Hepatocyte (in vitro differentiated cells): ENCODE measurements at regions not wholly inside any gene's neighbourhood (a gene's known extent, or its start where the extent isn't known, plus 50 kb on each side); places are given as distances from the start of the nearest gene placed in this dataset.

ENCODE experiments used
- DNase-seq: peaks from one replicate; pipeline ENCODE4 v3.0.0-alpha.2; 2016; ENCODE audit warnings: low spot score
- H2AFZ ChIP-seq: fragments of 200-600 bp; sonication (generic); 2 replicates; pipeline ENCODE4 v1.6.0; 2016; ENCODE audit warnings: antibody characterized with exemption, mild to moderate bottlenecking
- H3K27ac ChIP-seq: fragments of 200-600 bp; sonication (generic); 2 replicates; pipeline ENCODE4 v1.5.1; 2016; ENCODE audit warnings: mild to moderate bottlenecking
- H3K27me3 ChIP-seq: fragments of 200-600 bp; sonication (generic); 2 replicates; pipeline ENCODE4 v1.6.1; 2016
- H3K36me3 ChIP-seq: fragments of 200-600 bp; sonication (generic); replicated peaks from 2 replicates; pipeline ENCODE4 v1.5.1; 2016; ENCODE audit warnings: low read depth; ENCODE audit not compliant: insufficient read depth
- H3K4me1 ChIP-seq: fragments of 200-600 bp; sonication (generic); 2 replicates; pipeline ENCODE4 v1.5.1; 2016; ENCODE audit warnings: mild to moderate bottlenecking, moderate library complexity; ENCODE audit not compliant: insufficient read depth
- H3K4me2 ChIP-seq: fragments of 200-600 bp; sonication (generic); 2 replicates; pipeline ENCODE4 v1.6.0; 2016
- H3K4me3 ChIP-seq: fragments of 200-600 bp; sonication (generic); 2 replicates; pipeline ENCODE4 v1.5.1; 2016; ENCODE audit warnings: mild to moderate bottlenecking
- H3K79me2 ChIP-seq: fragments of 200-600 bp; sonication (generic); 2 replicates; pipeline ENCODE4 v1.6.0; 2017; ENCODE audit warnings: mild to moderate bottlenecking
- H3K9me2 ChIP-seq: fragments of 200-600 bp; sonication (generic); replicated peaks from 2 replicates; pipeline ENCODE4 v1.6.0; 2017; ENCODE audit warnings: mild to moderate bottlenecking; ENCODE audit not compliant: insufficient read depth
- H3K9me3 ChIP-seq: fragments of 200-600 bp; sonication (generic); 2 replicates; pipeline ENCODE4 v1.5.1; 2016; ENCODE audit warnings: low read depth, mild to moderate bottlenecking
- H4K20me1 ChIP-seq: fragments of 200-600 bp; sonication (generic); 2 replicates; pipeline ENCODE4 v1.6.0; 2016; ENCODE audit warnings: mild to moderate bottlenecking; ENCODE audit not compliant: insufficient read depth, poor library complexity, severe bottlenecking
- CTCF ChIP-seq: fragments of 200-600 bp; sonication (generic); IDR thresholded peaks from 2 replicates; pipeline ENCODE4 v1.5.1; 2016; ENCODE audit warnings: antibody characterized with exemption, mild to moderate bottlenecking; ENCODE audit not compliant: poor library complexity
- EZH2 ChIP-seq: fragments of 200-600 bp; sonication (generic); IDR thresholded peaks from 2 replicates; pipeline ENCODE4 v1.6.1; 2016; ENCODE audit warnings: antibody characterized with exemption, mild to moderate bottlenecking, borderline replicate concordance
- EZH2phosphoT487 ChIP-seq: fragments of 200-600 bp; sonication (generic); IDR thresholded peaks from one replicate; pipeline ENCODE4 v1.6.1; 2018; ENCODE audit warnings: antibody characterized with exemption, mild to moderate bottlenecking, low read depth, moderate library complexity; ENCODE audit not compliant: unreplicated experiment, severe bottlenecking
- WGBS: methylation state at CpG from one replicate; pipeline ENCODE4 v1.1.6; 2016; ENCODE audit warnings: low lambda C conversion rate; ENCODE audit errors: missing lambda C conversion rate; 5-methylcytosine and 5-hydroxymethylcytosine counted together

- TF ChIP-seq EZH2 (no peak), EZH2phosphoT487 (no peak), CTCF (no peak)
- Histone ChIP-seq H3K4me3 (no peak overlapping the region), H3K27me3 (no peaks in the 10 kb centered on the region)
Observed at GRCh38 chr20:60662307-60662706, 589.8 kb upstream of the CDH4 start.

DNA sequence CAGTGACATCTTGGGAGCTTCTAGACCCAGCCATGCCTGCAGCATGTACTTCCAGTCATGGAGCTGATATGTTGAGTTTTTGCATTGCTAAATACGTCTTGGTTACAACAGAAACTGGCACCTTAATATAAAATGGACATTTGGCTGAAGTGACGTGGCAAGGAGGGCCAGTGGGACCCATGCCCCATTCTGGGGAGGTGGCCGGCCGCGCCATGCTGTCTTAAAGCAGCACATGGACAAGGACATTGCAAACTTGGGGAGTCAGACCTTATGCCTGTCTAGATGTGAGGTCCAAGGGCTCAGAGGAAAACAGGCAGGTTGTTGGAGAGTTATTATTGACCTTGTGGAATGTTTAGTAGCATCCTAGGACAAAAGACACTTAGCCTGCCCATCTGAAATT is 588.0 kb upstream of the CDH4 start:
- Histone ChIP-seq H3K9me2 (no peaks in the 10 kb centered on the region), H2AFZ (no peak overlapping the region), H3K36me3 (no peaks in the 10 kb centered on the region), H3K4me2 (no peak overlapping the region), H3K79me2 (no peaks in the 10 kb centered on the region), H4K20me1 (no peaks in the 10 kb centered on the region), H3K27me3 (no peaks in the 10 kb centered on the region), H3K4me3 (no peak overlapping the region), H3K4me1 (no peaks in the 10 kb centered on the region), H3K27ac (no peak overlapping the region), H3K9me3 (no peaks in the 10 kb centered on the region)
- 76% methylated on average over 5 of the region's 5 CpGs for WGBS
- no peak for DNase-seq
- TF ChIP-seq CTCF (no peak), EZH2 (no peak), EZH2phosphoT487 (no peak)

More at GRCh38 chr20:60662307-60662706, 589.8 kb upstream of the CDH4 start:
- Histone ChIP-seq H3K4me2 (no peak overlapping the region), H2AFZ (no peak overlapping the region), H3K36me3 (no peaks in the 10 kb centered on the region), H3K27ac (no peak overlapping the region), H3K9me2 (no peaks in the 10 kb centered on the region), H3K4me1 (no peaks in the 10 kb centered on the region), H3K9me3 (no peaks in the 10 kb centered on the region), H3K79me2 (no peaks in the 10 kb centered on the region), H4K20me1 (no peaks in the 10 kb centered on the region)
- 72% methylated on average over 3 of the region's 3 CpGs for WGBS
- DNase-seq = no peak

GRCh38 chr20:60667641-60668040 is 584.4 kb upstream of the CDH4 start:
- Histone ChIP-seq H2AFZ (no peak overlapping the region), H3K27ac (no peak overlapping the region), H3K9me2 (no peaks in the 10 kb centered on the region), H3K4me1 (no peaks in the 10 kb centered on the region), H3K4me3 (no peak overlapping the region), H3K36me3 (no peaks in the 10 kb centered on the region), H3K79me2 (no peaks in the 10 kb centered on the region), H3K9me3 (no peaks in the 10 kb centered on the region), H4K20me1 (no peaks in the 10 kb centered on the region), H3K27me3 (no peaks in the 10 kb centered on the region), H3K4me2 (no peak overlapping the region)
- no peak for DNase-seq
- WGBS = 90% methylated on average over 6 of the region's 6 CpGs
- TF ChIP-seq CTCF = no peak

- no peak for DNase-seq
- H2AFZ ChIP-seq = no peak overlapping the region
- WGBS = 92% methylated on average over 7 of the region's 7 CpGs
Observed at GRCh38 chr20:60669211-60669610, 582.9 kb upstream of the CDH4 start.

More at GRCh38 chr20:60669211-60669610, 582.9 kb upstream of the CDH4 start:
- no peaks in the 10 kb centered on the region for H3K36me3 ChIP-seq
- H4K20me1 ChIP-seq = no peaks in the 10 kb centered on the region
- no peak overlapping the region for H3K4me2 ChIP-seq
- no peaks in the 10 kb centered on the region for H3K9me2 ChIP-seq
- H3K9me3 ChIP-seq = no peaks in the 10 kb centered on the region
- no peaks in the 10 kb centered on the region for H3K27me3 ChIP-seq
- no peaks in the 10 kb centered on the region for H3K4me1 ChIP-seq
- no peak overlapping the region for H3K27ac ChIP-seq
- H3K4me3 ChIP-seq = no peak overlapping the region
- no peaks in the 10 kb centered on the region for H3K79me2 ChIP-seq
- TF ChIP-seq EZH2 (no peak), CTCF (no peak), EZH2phosphoT487 (no peak)
